ENCODE measurements at regions not wholly inside any gene's neighbourhood (a gene's known extent, or its start where the extent isn't known, plus 50 kb on each side); places are given as distances from the start of the nearest gene placed in this dataset.

GRCh38 chr6:90911642-90912041, 324.8 kb upstream of the MAP3K7 start:
- Histone ChIP-seq H3K36me3 (no peaks in the 10 kb centered on the region), H3K4me3 (no peak overlapping the region), H3K4me1 (ENCODE audit: control insufficient read depth in 1 of 2, low read depth in 2 of 2) (no peaks in the 10 kb centered on the region), H3K9me3 (no peaks in the 10 kb centered on the region), H3K27ac (no peak overlapping the region), H3K27me3 (replicated peaks; ENCODE audit: insufficient read depth) (no peaks in the 10 kb centered on the region)
- TF ChIP-seq CTCF (IDR thresholded peaks at IDR 0.05): no peak
- no peak for ATAC-seq (ENCODE audit: insufficient number of reproducible peaks, low FRiP score, low read depth)
- no peak for DNase-seq (ENCODE audit: low spot score)

- TF ChIP-seq CTCF (IDR thresholded peaks at IDR 0.05): no peak
- H3K27ac ChIP-seq: no peak overlapping the region
- DNase-seq (ENCODE audit: low spot score) (no peak), ATAC-seq (ENCODE audit: insufficient number of reproducible peaks, low FRiP score, low read depth) (no peak)
- H3K4me3 ChIP-seq: no peak overlapping the region
- H3K4me1 ChIP-seq (ENCODE audit: control insufficient read depth in 1 of 2, low read depth in 2 of 2): no peaks in the 10 kb centered on the region
- H3K36me3 ChIP-seq: no peaks in the 10 kb centered on the region
- H3K9me3 ChIP-seq: no peaks in the 10 kb centered on the region
- no peaks in the 10 kb centered on the region for H3K27me3 ChIP-seq (replicated peaks; ENCODE audit: insufficient read depth)
These were observed 324.0 kb upstream of the MAP3K7 start for GRCh38 chr6:90910893-90911292.

GRCh38 chr6:90907931-90908655, 321.2 kb upstream of the MAP3K7 start:
- Histone ChIP-seq H3K9me3 (no peaks in the 10 kb centered on the region), H3K27ac (no peak overlapping the region), H3K4me1 (ENCODE audit: control insufficient read depth in 1 of 2, low read depth in 2 of 2) (no peaks in the 10 kb centered on the region), H3K27me3 (replicated peaks; ENCODE audit: insufficient read depth) (no peaks in the 10 kb centered on the region), H3K4me3 (no peak overlapping the region), H3K36me3 (no peaks in the 10 kb centered on the region)
- DNase-seq (ENCODE audit: low spot score) (no peak), ATAC-seq (ENCODE audit: insufficient number of reproducible peaks, low FRiP score, low read depth) (no peak)
- TF ChIP-seq CTCF (IDR thresholded peaks at IDR 0.05): no peak

GRCh38 chr6:90905351-90905750, 318.5 kb upstream of the MAP3K7 start:
- TF ChIP-seq CTCF (IDR thresholded peaks at IDR 0.05): no peak
- Histone ChIP-seq H3K4me1 (ENCODE audit: control insufficient read depth in 1 of 2, low read depth in 2 of 2) (no peaks in the 10 kb centered on the region), H3K36me3 (no peaks in the 10 kb centered on the region), H3K9me3 (no peaks in the 10 kb centered on the region), H3K27me3 (replicated peaks; ENCODE audit: insufficient read depth) (no peaks in the 10 kb centered on the region), H3K4me3 (no peak overlapping the region), H3K27ac (no peak overlapping the region)
- ATAC-seq (ENCODE audit: insufficient number of reproducible peaks, low FRiP score, low read depth) (no peak), DNase-seq (ENCODE audit: low spot score) (no peak)

- Histone ChIP-seq H3K27me3 (replicated peaks; ENCODE audit: insufficient read depth) (no peaks in the 10 kb centered on the region), H3K27ac (no peak overlapping the region), H3K9me3 (no peaks in the 10 kb centered on the region), H3K36me3 (no peaks in the 10 kb centered on the region), H3K4me3 (no peak overlapping the region), H3K4me1 (ENCODE audit: control insufficient read depth in 1 of 2, low read depth in 2 of 2) (no peaks in the 10 kb centered on the region)
- no peak for DNase-seq (ENCODE audit: low spot score)
- ATAC-seq (ENCODE audit: insufficient number of reproducible peaks, low FRiP score, low read depth): no peak
- TF ChIP-seq CTCF (IDR thresholded peaks at IDR 0.05): no peak
These were observed 313.2 kb upstream of the MAP3K7 start for GRCh38 chr6:90900034-90900433.

Data from thoracic aorta (tissue), 2 donors.